ENCODE measurements at regions not wholly inside any gene's neighbourhood (a gene's known extent, or its start where the extent isn't known, plus 50 kb on each side); places are given as distances from the start of the nearest gene placed in this dataset.

- TF ChIP-seq CTCF (IDR thresholded peaks at IDR 0.05): no peak
- Histone ChIP-seq H3K27ac (no peak overlapping the region), H3K4me1 (peaks cover 5 to 20% of the 10 kb centered on the region in 2 donors), H3K9me3 (no peaks in the 10 kb centered on the region), H3K36me3 (no peaks in the 10 kb centered on the region), H3K4me3 (no peak overlapping the region), H3K27me3 (no peaks in the 10 kb centered on the region)
- intact Hi-C loops (cut with DNase I): loop anchor here (5.0 kb wide), 2 partner anchors 308 to 362 kb away; partner anchors contain the start of genes FBXL3 and SLAIN1
- DNase-seq (ENCODE audit: low spot score in 2 of 2): no peak
Observed at GRCh38 chr13:77388944-77389624, 62.2 kb upstream of the MYCBP2 start.

DNA sequence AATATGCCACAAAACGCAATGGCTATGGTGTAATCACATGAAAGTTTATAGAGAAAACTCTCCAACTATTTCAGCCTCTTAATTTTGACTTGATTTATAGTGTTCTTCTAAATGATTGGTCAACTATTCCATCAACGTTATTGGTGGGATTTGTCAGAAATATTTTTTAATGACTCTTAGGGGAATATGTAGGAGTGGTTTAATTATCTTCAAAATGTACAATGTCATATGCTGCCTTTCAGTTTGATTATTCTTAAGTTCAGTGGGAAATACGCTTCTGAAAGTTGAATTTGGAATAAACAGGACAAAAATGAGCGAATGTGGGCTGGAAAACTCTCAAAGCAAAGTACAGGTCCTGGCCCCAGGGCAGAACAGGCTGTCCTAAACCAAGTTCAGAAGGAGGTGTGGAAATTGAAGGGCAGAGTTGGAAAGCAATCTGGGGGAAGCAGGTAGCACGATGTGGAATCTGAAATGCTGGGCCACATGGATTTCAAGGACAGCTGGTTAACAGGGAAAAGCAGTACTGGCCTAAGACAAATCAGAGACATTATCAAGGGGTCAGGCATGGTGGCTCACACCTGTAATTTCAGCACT is 60.8 kb upstream of the MYCBP2 start:
- peak in 1 of 2 donors; percentile 64 for DNase-seq (ENCODE audit: low spot score in 2 of 2)
- no peaks in the 10 kb centered on the region for H3K9me3 ChIP-seq
- no peaks in the 10 kb centered on the region for H3K27me3 ChIP-seq
- no peaks in the 10 kb centered on the region for H3K36me3 ChIP-seq
- peak overlapping the region; percentile 73 to 89 for H3K27ac ChIP-seq
- H3K4me3 ChIP-seq: peak overlapping the region in 1 of 2 donors; percentile 21
- H3K4me1 ChIP-seq: peaks cover 5 to 20% of the 10 kb centered on the region in 2 donors
- intact Hi-C loops (cut with DNase I): loop anchor here (1.0 to 5.0 kb wide), 4 partner anchors 58 to 360 kb away; partner anchors contain the start of genes FBXL3 and SLAIN1
- TF ChIP-seq CTCF (IDR thresholded peaks at IDR 0.05): no peak

DNA sequence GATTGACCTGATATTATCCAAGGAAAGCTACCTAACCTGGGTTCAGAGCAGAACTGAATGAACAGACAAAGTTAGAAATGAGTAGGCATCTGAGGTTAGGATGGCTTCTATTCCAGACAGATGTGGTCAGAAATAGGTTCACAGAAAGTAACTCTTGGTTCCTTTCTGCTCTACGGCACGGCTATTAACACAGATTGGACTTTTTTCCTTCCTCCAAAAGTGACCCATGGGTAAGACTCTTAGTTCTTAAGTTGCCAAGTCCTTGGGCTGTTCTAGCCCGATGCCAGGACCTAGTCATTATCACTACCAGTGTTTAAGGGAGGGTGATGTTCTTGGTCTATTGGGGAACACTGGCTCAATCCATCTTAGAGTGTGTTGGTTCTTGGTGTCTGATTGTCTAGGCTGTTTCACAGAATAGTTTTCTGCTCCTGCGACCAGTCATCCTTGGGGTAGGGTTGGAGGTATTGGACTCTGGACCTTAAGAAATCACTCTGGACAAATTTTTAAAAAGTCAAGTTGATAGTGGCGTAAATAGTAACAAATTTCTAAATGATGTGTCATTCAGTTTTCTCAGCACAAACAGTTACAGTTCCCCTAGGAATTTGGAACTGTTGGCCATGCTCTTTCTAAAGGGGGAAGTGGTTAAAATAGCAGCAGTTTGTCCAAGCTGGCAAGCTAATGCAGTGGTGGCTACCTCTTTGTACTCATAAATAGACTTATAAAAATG is 60.1 kb upstream of the MYCBP2 start:
- Histone ChIP-seq H3K4me3 (peak overlapping the region in 1 of 2 donors; percentile 21), H3K9me3 (no peaks in the 10 kb centered on the region), H3K36me3 (no peaks in the 10 kb centered on the region), H3K4me1 (peaks cover 5 to 18% of the 10 kb centered on the region in 2 donors), H3K27me3 (no peaks in the 10 kb centered on the region), H3K27ac (peak overlapping the region; percentile 73 to 89)
- intact Hi-C loops (cut with DNase I): loop anchor here (1.0 to 5.0 kb wide), 4 partner anchors 58 to 360 kb away; partner anchors contain the start of genes FBXL3 and SLAIN1
- TF ChIP-seq CTCF (IDR thresholded peaks at IDR 0.05): no peak
- DNase-seq (ENCODE audit: low spot score in 2 of 2): peak in 1 of 2 donors; percentile 84

- no peaks in the 10 kb centered on the region for H3K27me3 ChIP-seq
- no peak overlapping the region for H3K4me3 ChIP-seq
- no peaks in the 10 kb centered on the region for H3K36me3 ChIP-seq
- peak overlapping the region; percentile 73 to 89 for H3K27ac ChIP-seq
- no peak for DNase-seq (ENCODE audit: low spot score in 2 of 2)
- TF ChIP-seq CTCF (IDR thresholded peaks at IDR 0.05): no peak
- intact Hi-C loops (cut with DNase I): loop anchor here (2.0 to 5.0 kb wide), 3 partner anchors 93 to 359 kb away; partner anchors contain the start of genes FBXL3 and SLAIN1
- H3K9me3 ChIP-seq: no peaks in the 10 kb centered on the region
- H3K4me1 ChIP-seq: peaks cover 5 to 18% of the 10 kb centered on the region in 2 donors
Observed at GRCh38 chr13:77386046-77386445, 59.2 kb upstream of the MYCBP2 start.

GRCh38 chr13:77384999-77385398 is 58.1 kb upstream of the MYCBP2 start:
- Histone ChIP-seq H3K4me1 (peaks cover 5 to 15% of the 10 kb centered on the region in 2 donors), H3K36me3 (no peaks in the 10 kb centered on the region), H3K27ac (no peak overlapping the region), H3K27me3 (no peaks in the 10 kb centered on the region), H3K4me3 (no peak overlapping the region), H3K9me3 (no peaks in the 10 kb centered on the region)
- no peak for DNase-seq (ENCODE audit: low spot score in 2 of 2)
- intact Hi-C loops (cut with DNase I): loop anchor here (5.0 kb wide), 2 partner anchors 312 to 358 kb away; partner anchors contain the start of genes FBXL3 and SLAIN1
- TF ChIP-seq CTCF (IDR thresholded peaks at IDR 0.05): no peak
